Suprapubic skin (tissue), 3 donors: ENCODE measurements at regions not wholly inside any gene's neighbourhood (a gene's known extent, or its start where the extent isn't known, plus 50 kb on each side); places are given as distances from the start of the nearest gene placed in this dataset.

Source experiments
- POLR2AphosphoS5 ChIP-seq, 3 donors: sonication (generic); formaldehyde crosslinking; IDR thresholded peaks; one replicate each; pipeline ENCODE4 v1.6.1; 2017; ENCODE audit warnings: antibody characterized with exemption in 3 of 3
- TF ChIP-seq, protein P1 (sequence below), 2 donors: fragments of 200-600 bp in 1 of 2; fragments of 450-650 bp in 1 of 2; sonication (generic) in 1 of 2; IDR thresholded peaks; one replicate each; pipeline ENCODE4 v1.5.1; 2016 to 2019; ENCODE audit warnings: antibody characterized with exemption in 2 of 2, mild to moderate bottlenecking in 1 of 2, moderate library complexity in 1 of 2

DNA sequence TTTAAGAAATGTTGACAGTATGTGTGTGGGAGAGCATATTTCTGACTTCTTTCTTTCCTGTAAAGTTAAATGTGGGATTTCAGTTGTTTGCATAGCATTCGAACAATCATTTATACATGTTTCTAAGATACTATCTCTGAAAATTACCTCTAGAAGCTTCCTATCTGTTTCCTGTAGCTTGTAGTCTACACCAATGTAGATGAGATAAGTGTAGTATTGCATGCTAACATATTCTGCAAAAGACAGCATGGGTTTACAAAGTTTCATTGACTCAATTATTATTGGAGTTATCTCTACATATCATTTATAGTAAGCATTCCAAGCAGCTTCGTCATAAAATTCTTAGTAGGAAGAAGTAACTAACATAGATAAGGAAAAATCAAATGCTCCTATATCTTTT lies 98.9 kb upstream of the DPYD start:
- TF ChIP-seq, protein P1, sequence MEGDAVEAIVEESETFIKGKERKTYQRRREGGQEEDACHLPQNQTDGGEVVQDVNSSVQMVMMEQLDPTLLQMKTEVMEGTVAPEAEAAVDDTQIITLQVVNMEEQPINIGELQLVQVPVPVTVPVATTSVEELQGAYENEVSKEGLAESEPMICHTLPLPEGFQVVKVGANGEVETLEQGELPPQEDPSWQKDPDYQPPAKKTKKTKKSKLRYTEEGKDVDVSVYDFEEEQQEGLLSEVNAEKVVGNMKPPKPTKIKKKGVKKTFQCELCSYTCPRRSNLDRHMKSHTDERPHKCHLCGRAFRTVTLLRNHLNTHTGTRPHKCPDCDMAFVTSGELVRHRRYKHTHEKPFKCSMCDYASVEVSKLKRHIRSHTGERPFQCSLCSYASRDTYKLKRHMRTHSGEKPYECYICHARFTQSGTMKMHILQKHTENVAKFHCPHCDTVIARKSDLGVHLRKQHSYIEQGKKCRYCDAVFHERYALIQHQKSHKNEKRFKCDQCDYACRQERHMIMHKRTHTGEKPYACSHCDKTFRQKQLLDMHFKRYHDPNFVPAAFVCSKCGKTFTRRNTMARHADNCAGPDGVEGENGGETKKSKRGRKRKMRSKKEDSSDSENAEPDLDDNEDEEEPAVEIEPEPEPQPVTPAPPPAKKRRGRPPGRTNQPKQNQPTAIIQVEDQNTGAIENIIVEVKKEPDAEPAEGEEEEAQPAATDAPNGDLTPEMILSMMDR (IDR thresholded peaks at IDR 0.05): no peak
- TF ChIP-seq POLR2AphosphoS5 (IDR thresholded peaks at IDR 0.05): no peak
